Activated CD4-positive, alpha-beta T cell treated with anti-CD3 and anti-CD28 coated beads for 36 hours (primary cell): ENCODE measurements at regions not wholly inside any gene's neighbourhood (a gene's known extent, or its start where the extent isn't known, plus 50 kb on each side); places are given as distances from the start of the nearest gene placed in this dataset.
"Not testable (repeated sequence)": the region's sequence is repeated elsewhere in the genome, so short reads cannot be mapped to it uniquely, and the experiment has no call there.

ENCODE experiments used
- ATAC-seq: fragments of 200-7000 bp; cut with Tn5 transposase; one replicate; pipeline ENCODE4 v1.10.0; 2021; ENCODE audit warnings: mild to moderate bottlenecking, moderate library complexity
- CTCF ChIA-PET: fragments of 350-600 bp; sonication (Branson Sonifier 250); formaldehyde crosslinking; loops from one replicate; lab custom pipeline; 2021; ENCODE audit warnings: antibody characterized with exemption; lab: Charles Lee
- POLR2A ChIA-PET: fragments of 350-600 bp; sonication (Branson Sonifier 250); formaldehyde crosslinking; loops from one replicate; lab custom pipeline; 2021; ENCODE audit warnings: antibody characterized with exemption, inconsistent platforms; lab: Charles Lee
- DNase-seq: peaks from one replicate; pipeline ENCODE4 v3.0.0-alpha.2; 2020
- H3K27ac Mint-ChIP-seq: one replicate; pipeline ENCODE4 v1.8.0; 2021; ENCODE audit warnings: mixed read lengths
- H3K27me3 Mint-ChIP-seq: one replicate; pipeline ENCODE4 v1.8.0; 2021; ENCODE audit warnings: mixed read lengths
- H3K36me3 Mint-ChIP-seq: one replicate; pipeline ENCODE4 v1.8.0; 2021; ENCODE audit warnings: low read depth, mixed read lengths
- H3K4me1 Mint-ChIP-seq: one replicate; pipeline ENCODE4 v1.8.0; 2021; ENCODE audit warnings: mixed read lengths
- H3K4me3 Mint-ChIP-seq: one replicate; pipeline ENCODE4 v1.8.0; 2021; ENCODE audit warnings: mild to moderate bottlenecking, moderate library complexity, mixed read lengths
- H3K9me3 Mint-ChIP-seq: one replicate; pipeline ENCODE4 v1.8.0; 2021; ENCODE audit warnings: low read depth, mixed read lengths
- intact Hi-C, 2 experiments: fragments of 100-400 bp; cut with DNase I in 1 of 2; cut with micrococcal nuclease in 1 of 2; formaldehyde crosslinking; loops; one replicate each; pipeline versions ENCODE4 v1.14.2 to v1.15.1; 2022 to 2024; cut with DNase I, micrococcal nuclease

DNA sequence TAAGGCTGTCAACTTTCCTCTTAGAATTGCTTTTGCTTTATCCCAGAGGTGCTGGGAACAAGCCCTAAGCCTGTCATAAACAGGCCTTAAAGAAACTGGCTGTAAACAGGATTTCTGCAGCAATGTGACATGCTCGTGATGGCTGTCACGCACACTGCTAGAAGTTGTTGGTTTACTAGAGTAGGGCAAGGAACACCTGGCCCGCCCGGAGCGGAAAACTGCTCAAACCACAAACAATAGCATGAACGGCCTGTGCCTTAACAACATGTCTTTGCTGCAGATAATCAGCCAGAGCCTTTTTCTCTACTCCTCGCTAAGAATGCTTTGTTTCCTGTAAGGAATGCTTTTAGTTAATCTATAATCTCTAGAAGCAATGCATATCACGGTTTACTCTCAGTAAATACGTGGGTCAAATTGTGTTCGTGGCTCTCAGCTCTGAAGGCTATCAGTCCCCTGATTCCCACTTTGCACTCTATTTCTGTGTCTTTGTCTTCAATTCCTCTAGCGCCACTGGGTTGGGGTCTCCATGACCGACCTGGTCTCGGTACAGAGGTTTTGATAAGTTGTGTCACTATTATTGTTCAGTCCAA is 318.3 kb downstream of the GLUD2 start:
- intact Hi-C loops = no loop called here
- peaks cover 1% of the 10 kb centered on the region for H3K9me3 Mint-ChIP-seq
- peak overlapping the region; percentile 4 for H3K4me3 Mint-ChIP-seq
- CTCF ChIA-PET = interaction anchor here (0.6 kb wide), 1 partner anchor 214 kb away, joined by 4 read pairs; no protein-coding TSS in a partner anchor
- H3K27ac Mint-ChIP-seq = no peak overlapping the region
- H3K4me1 Mint-ChIP-seq = peaks cover 2% of the 10 kb centered on the region
- POLR2A ChIA-PET = no interaction called here
- no peaks in the 10 kb centered on the region for H3K27me3 Mint-ChIP-seq
- DNase-seq (no peak), ATAC-seq (no peak)
- no peaks in the 10 kb centered on the region for H3K36me3 Mint-ChIP-seq

DNA sequence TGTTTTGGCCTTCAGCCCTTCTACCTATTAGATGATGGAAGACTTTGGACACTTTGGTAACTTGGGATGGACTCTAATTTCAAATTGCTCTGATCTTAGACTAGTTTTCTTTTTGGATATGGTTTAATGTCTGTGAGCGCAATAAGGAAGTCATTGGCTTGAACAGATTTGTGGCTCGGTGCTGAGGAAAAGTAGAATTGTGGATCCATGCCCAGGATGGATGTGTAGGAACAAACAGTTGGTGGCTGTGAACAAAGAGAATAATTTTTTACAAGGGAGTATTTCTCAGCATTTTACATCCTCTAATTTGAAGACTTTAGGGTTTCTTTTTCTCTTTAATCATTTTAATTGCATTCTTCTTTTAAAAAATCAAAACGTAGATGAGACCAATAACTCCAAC is 327.1 kb downstream of the GLUD2 start:
- ATAC-seq (no peak), DNase-seq (no peak)
- ChIA-PET POLR2A (no interaction called here), CTCF (no interaction called here)
- H3K27me3 Mint-ChIP-seq = no peaks in the 10 kb centered on the region
- H3K36me3 Mint-ChIP-seq = no peaks in the 10 kb centered on the region
- intact Hi-C loops = no loop called here
- no peaks in the 10 kb centered on the region for H3K9me3 Mint-ChIP-seq
- no peak overlapping the region for H3K27ac Mint-ChIP-seq
- H3K4me1 Mint-ChIP-seq = no peaks in the 10 kb centered on the region
- H3K4me3 Mint-ChIP-seq = no peak overlapping the region

DNA sequence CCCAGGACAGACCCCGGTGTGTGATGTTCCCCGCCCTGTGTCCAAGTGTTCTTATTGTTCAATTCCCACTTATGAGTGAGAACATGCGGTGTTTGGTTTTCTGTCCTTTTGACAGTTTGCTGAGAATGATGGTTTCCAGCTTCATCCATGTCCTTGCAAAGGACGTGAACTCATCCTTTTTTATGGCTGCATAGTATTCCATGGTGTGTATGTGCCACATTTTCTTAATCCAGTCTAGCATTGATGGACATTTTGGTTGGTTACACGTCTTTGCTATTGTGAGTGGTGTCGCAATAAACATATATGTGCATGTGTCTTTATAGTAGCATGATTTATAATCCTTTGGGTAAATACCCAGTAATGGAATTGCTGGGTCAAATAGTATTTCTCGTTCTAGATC is 334.5 kb downstream of the GLUD2 start:
- H3K4me3 Mint-ChIP-seq, CTCF ChIA-PET, H3K27ac Mint-ChIP-seq, ATAC-seq, intact Hi-C loops, H3K36me3 Mint-ChIP-seq, H3K27me3 Mint-ChIP-seq, POLR2A ChIA-PET, H3K4me1 Mint-ChIP-seq, H3K9me3 Mint-ChIP-seq, DNase-seq: not testable (repeated sequence)

DNA sequence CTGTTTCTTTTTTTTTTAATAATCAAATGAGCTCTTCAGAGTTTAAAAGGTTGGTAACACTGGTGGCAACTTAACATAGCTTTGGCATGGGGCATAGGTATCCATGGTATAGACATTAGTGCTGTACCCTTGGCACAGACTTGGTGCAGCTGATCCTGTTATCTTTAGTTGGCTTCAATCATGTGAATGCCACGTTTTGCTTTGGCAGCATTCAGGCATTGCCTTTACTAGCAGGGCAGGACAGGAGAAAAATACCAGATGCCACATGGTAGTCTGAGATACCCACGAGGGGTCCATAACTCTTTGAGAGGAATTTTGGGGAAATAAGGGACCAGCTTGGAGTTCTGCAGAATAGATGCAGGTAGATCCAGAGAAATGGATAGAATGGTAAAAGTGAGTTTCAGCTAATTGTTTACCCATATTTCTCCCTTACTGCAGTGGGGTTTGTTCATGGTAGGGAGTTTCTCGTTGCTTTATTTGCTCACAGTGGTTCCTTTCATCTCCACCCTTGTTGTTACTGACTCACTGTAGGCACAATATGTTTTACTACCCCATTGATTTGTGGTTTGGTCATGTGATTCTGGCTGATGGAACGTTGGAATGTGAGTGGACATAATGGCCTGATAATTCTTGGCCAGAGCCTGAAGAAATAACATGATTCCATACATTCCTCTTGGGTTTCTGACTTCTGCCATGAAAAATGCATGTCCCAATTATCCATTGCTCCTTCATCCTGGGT is 342.7 kb downstream of the GLUD2 start:
- no peak for DNase-seq
- ATAC-seq = no peak
- Mint-ChIP-seq H3K9me3 (no peaks in the 10 kb centered on the region), H3K4me3 (no peak overlapping the region), H3K27ac (no peak overlapping the region), H3K4me1 (no peaks in the 10 kb centered on the region), H3K36me3 (no peaks in the 10 kb centered on the region), H3K27me3 (peaks cover 2% of the 10 kb centered on the region)
- ChIA-PET POLR2A (no interaction called here), CTCF (no interaction called here)
- intact Hi-C loops = no loop called here

DNA sequence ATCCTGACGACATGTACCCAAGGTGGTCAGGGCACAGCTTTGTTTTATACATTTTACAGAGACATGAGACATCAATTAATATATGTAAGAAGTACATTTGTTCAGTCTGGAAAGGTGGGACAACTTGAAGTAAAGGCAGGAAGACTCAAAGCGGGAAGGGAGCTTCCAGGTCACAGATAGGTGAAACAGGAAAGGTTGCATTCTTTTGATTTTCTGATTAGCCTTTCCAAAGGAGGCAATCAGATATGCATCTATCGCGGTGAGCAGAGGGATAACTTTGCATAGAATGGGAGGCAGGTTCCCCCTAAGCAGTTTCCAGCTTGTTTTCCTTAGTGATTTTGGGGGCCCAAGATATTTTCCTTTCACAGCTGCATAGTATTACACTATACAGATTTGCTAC is 358.4 kb downstream of the GLUD2 start:
- H3K36me3 Mint-ChIP-seq = no peaks in the 10 kb centered on the region
- DNase-seq (no peak), ATAC-seq (no peak)
- ChIA-PET POLR2A (no interaction called here), CTCF (no interaction called here)
- intact Hi-C loops = no loop called here
- H3K4me1 Mint-ChIP-seq = no peaks in the 10 kb centered on the region
- H3K27ac Mint-ChIP-seq = no peak overlapping the region
- no peaks in the 10 kb centered on the region for H3K27me3 Mint-ChIP-seq
- H3K9me3 Mint-ChIP-seq = no peaks in the 10 kb centered on the region
- no peak overlapping the region for H3K4me3 Mint-ChIP-seq

DNA sequence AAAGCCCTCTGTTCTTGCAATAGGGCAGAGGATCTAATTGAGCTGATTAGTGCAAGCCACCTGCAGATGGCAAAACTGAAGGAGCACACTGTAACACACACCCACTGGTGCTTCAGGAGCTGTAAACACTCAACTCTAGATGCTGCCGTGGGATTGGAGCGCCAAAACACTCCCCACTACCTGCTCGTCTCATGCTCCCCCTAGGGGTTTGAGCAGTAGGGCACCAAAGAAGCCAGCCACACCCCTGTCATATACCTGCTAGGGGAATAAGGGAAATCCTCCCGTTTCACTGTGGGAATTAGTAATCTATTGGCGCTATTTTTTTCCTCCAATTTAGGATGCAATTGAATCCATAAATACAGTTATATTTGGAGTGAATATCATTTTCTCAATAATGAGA is 360.2 kb downstream of the GLUD2 start:
- H3K27ac Mint-ChIP-seq = no peak overlapping the region
- H3K4me1 Mint-ChIP-seq = no peaks in the 10 kb centered on the region
- ATAC-seq (no peak), DNase-seq (no peak)
- intact Hi-C loops = no loop called here
- no peak overlapping the region for H3K4me3 Mint-ChIP-seq
- CTCF ChIA-PET = no interaction called here
- no peaks in the 10 kb centered on the region for H3K9me3 Mint-ChIP-seq
- POLR2A ChIA-PET = no interaction called here
- H3K36me3 Mint-ChIP-seq = no peaks in the 10 kb centered on the region
- no peaks in the 10 kb centered on the region for H3K27me3 Mint-ChIP-seq

DNA sequence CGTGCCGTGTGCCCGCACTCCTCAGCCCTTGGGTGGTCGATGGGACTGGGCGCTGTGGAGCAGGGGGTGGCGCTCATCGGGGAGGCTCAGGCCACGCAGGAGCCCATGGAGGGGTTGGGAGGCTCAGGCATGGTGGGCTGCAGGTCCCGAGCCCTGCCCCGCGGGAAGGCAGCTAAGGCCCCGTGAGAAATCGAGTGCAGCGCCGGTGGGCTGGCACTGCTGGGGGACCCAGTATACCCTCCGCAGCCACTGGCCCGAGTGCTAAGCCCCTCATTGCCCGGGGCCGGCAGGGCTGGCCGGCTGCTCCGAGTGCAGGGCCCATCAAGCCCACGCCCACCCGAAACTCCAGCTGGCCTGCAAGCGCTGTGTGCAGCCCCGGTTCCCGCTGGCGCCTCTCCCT is 384.1 kb downstream of the GLUD2 start:
- H3K4me3 Mint-ChIP-seq, POLR2A ChIA-PET, H3K4me1 Mint-ChIP-seq, H3K27me3 Mint-ChIP-seq, H3K36me3 Mint-ChIP-seq, ATAC-seq, CTCF ChIA-PET, DNase-seq, H3K27ac Mint-ChIP-seq, H3K9me3 Mint-ChIP-seq, intact Hi-C loops: not testable (repeated sequence)

DNA sequence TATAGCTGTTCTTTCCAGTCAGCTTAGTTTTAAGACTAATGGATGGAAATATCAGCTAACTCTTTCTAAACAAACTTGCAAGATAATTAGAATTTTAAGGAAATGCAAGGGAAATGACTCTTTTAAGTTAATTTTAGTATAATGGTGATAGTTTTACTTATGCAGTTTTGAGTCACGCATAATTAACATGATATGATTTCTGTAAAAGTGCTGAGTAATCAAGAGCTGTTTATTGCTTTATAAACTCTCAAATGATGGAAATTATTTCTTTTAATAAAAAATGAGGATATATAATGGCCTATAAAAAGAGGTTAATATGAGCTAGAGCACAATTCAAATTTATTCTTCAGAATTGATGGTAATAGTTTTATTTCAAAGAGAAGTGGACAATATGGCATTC is 385.9 kb downstream of the GLUD2 start:
- POLR2A ChIA-PET = no interaction called here
- Mint-ChIP-seq H3K27ac (no peak overlapping the region), H3K36me3 (no peaks in the 10 kb centered on the region), H3K4me1 (no peaks in the 10 kb centered on the region), H3K9me3 (no peaks in the 10 kb centered on the region), H3K4me3 (no peak overlapping the region), H3K27me3 (no peaks in the 10 kb centered on the region)
- ATAC-seq = no peak
- CTCF ChIA-PET = interaction anchor here (0.8 kb wide), 1 partner anchor 97 kb away, joined by 3 read pairs; no protein-coding TSS in a partner anchor
- intact Hi-C loops = no loop called here
- DNase-seq = no peak

DNA sequence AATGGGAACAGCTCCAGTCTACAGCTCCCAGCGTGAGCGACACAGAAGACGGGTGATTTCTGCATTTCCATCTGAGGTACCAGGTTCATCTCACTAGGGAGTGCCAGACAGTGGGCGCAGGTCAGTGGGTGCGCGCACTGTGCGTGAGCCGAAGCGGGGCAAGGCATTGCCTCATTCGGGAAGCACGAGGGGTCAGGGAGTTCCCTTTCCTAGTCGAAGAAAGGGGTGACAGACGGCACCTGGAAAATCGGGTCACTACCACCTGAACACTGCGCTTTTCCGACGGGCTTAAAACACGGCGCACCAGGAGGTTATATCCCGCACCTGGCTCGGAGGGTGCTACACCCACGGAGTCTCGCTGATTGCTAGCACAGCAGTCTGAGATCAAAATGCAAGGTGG is 390.3 kb downstream of the GLUD2 start:
- H3K4me1 Mint-ChIP-seq, ATAC-seq, H3K27me3 Mint-ChIP-seq, DNase-seq, H3K27ac Mint-ChIP-seq, CTCF ChIA-PET, POLR2A ChIA-PET, H3K9me3 Mint-ChIP-seq, intact Hi-C loops, H3K4me3 Mint-ChIP-seq, H3K36me3 Mint-ChIP-seq: not testable (repeated sequence)

DNA sequence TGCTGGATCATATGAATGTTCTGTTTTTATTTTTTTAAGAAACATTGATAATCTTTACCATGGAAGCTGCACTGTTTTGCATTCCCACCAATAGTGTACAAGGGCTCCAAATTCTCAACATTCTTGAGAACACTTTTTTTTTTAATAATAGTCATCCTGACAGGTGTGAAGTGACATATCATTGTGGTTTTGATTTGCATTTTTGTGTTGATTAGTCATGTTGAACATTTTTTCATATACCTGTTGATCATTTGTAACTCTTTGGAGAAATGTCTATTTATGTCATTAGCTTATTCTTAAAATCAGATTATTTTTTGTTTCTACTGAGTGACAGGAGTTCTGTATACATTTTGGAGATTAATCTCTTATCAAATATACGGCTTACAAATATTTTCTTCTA is 408.5 kb downstream of the GLUD2 start:
- ChIA-PET CTCF (no interaction called here), POLR2A (no interaction called here)
- no peak overlapping the region for H3K4me3 Mint-ChIP-seq
- ATAC-seq (no peak), DNase-seq (no peak)
- no peaks in the 10 kb centered on the region for H3K36me3 Mint-ChIP-seq
- no peaks in the 10 kb centered on the region for H3K27me3 Mint-ChIP-seq
- intact Hi-C loops = no loop called here
- H3K4me1 Mint-ChIP-seq = peaks cover 8% of the 10 kb centered on the region
- no peak overlapping the region for H3K27ac Mint-ChIP-seq
- no peaks in the 10 kb centered on the region for H3K9me3 Mint-ChIP-seq

DNA sequence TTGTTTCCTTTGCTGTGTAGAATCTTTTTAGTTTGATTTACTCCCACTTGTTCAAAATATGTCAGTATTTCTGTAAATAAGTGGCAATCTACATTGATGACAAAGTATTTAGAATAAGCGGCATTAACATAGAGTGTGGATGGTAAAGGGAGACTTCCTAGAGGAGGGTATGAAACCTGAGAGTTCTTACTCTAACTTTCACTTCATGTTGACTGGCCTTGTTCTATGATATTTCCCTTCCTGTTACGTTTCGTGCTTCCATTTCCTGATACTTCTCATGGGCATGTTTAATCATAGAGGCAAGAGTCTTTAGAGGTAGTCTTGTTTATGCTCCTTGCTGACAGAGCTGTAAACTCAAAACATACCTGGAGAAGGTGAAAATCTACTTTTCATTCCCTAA is 408.9 kb downstream of the GLUD2 start:
- no peak overlapping the region for H3K4me3 Mint-ChIP-seq

DNA sequence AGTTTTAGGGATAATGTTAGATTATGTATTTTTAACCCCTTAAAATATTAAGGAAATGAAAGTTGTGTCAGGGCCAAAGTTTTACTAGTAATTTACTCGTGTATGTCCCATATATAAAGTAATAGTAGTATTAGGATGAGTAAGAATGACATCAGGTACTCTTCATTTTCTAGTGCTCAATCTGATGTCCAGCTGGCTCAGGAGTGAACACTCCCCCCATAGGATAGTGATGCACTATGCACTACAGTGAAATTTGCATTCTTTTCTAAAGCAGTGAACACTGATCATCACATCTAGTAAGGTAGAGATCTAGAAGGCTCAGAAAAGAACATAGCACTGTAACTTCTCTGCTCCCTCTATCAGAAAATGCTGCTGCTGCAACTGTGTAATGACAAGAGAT is 409.7 kb downstream of the GLUD2 start:
- Mint-ChIP-seq H3K27ac (no peak overlapping the region), H3K9me3 (peaks cover 3% of the 10 kb centered on the region), H3K36me3 (no peaks in the 10 kb centered on the region), H3K27me3 (no peaks in the 10 kb centered on the region), H3K4me1 (peaks cover 8% of the 10 kb centered on the region), H3K4me3 (no peak overlapping the region)
- DNase-seq = no peak
- ChIA-PET CTCF (no interaction called here), POLR2A (interaction anchor here (0.7 kb wide), 1 partner anchor 756 kb away, joined by 3 read pairs; no protein-coding TSS in a partner anchor)
- intact Hi-C loops = no loop called here
- no peak for ATAC-seq

More for the DNA sequence above, 408.9 kb downstream of the GLUD2 start:
- DNase-seq (no peak), ATAC-seq (no peak)
- POLR2A ChIA-PET = interaction anchor here (0.7 kb wide), 1 partner anchor 755 kb away, joined by 3 read pairs; no protein-coding TSS in a partner anchor
- CTCF ChIA-PET = no interaction called here
- H3K27me3 Mint-ChIP-seq = no peaks in the 10 kb centered on the region
- intact Hi-C loops = no loop called here
- no peaks in the 10 kb centered on the region for H3K36me3 Mint-ChIP-seq
- H3K4me1 Mint-ChIP-seq = peaks cover 8% of the 10 kb centered on the region
- no peak overlapping the region for H3K27ac Mint-ChIP-seq
- H3K9me3 Mint-ChIP-seq = peaks cover under 1% of the 10 kb centered on the region
